ENCODE measurements at regions not wholly inside any gene's neighbourhood (a gene's known extent, or its start where the extent isn't known, plus 50 kb on each side); places are given as distances from the start of the nearest gene placed in this dataset.

- DNase-seq: peak; percentile 56 to 67
Measured at GRCh38 chr13:50512474-50513299, 330.8 kb downstream of the DLEU7 start.

GRCh38 chr13:50513300-50513877 lies 330.1 kb downstream of the DLEU7 start:
- no peak for DNase-seq

- no peak for DNase-seq
Measured at GRCh38 chr13:50514249-50514648, 329.2 kb downstream of the DLEU7 start.

DNA sequence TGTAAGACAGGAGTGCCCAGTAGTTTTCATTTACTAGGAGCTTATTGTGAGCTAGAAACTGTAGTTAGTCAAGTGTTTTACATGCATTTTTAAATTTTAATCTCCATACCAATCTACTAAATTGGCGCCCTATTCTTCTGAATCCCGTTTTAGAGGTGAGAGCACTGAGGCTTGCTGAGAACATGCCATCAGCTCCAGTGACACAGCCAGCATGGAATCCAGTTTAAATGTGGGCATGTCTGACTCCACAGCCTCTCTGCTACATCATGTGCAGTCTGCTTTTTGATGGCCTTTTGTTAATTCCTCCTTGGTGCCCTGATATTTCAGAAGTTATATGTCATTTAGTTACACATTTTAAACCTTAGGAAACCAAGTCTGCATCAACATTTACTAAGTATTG lies 325.4 kb downstream of the DLEU7 start:
- no peak for DNase-seq

- DNase-seq: no peak
Measured at GRCh38 chr13:50518781-50519201, 324.7 kb downstream of the DLEU7 start.

DNA sequence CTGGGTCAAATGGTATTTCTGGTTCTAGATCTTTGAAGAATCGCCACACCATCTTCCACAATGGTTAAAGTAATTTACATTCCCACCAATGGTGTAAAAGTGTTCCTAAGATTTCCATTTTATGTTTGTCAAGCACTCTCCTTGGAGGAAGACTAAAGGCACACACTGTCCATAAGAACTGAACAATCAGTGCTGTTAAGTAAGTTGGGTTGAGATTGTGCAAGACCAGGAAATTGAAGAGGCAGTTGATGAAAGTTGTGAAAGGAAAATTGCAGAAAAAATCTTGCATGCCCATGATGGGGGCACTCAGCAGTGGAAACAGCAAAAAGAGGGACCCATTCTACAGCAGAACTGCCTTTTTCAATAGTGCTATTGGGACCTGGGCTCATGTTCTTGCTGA lies 323.6 kb downstream of the DLEU7 start:
- DNase-seq: no peak

GRCh38 chr13:50521006-50521830 lies 322.3 kb downstream of the DLEU7 start:
- DNase-seq: no peak

GRCh38 chr13:50521831-50522149 lies 321.7 kb downstream of the DLEU7 start:
- no peak for DNase-seq

DNA sequence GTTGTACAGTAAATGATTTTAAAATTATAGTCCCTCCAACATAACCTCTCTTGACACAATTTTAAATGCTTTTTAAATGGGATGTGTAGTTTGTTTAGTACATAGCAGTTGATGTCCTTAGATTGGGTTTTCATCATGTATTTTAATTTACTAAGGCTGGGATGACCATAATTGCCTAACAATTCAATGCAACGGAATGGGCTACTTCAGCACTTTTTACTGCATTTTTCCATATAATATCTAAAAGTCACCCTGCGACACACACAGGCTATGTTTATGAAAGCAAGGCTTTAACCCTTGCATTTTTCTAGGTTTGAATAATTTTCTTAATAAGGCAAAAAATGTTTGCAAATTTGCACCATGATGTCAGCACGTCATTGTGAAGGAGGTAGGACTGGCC lies 321.0 kb downstream of the DLEU7 start:
- no peak for DNase-seq

DNA sequence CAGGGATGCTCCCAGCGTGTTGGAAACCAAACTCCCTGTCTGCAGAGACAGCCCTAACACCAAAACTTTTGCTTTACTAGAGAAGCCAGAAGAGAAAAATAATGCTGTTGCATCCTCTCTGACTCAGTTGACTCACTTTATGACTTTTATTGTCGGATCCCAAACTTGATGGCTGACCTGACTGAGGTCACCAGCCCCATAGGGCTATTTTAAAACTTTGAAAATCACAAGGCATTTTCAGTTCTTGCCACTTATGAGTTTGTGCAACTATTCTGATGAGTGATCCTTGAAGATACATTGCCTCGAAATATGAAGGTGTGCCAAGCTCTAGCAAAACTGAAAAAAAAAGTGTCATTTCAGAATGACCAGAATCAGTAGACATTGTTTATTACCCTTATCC lies 320.2 kb downstream of the DLEU7 start:
- no peak for DNase-seq

DNA sequence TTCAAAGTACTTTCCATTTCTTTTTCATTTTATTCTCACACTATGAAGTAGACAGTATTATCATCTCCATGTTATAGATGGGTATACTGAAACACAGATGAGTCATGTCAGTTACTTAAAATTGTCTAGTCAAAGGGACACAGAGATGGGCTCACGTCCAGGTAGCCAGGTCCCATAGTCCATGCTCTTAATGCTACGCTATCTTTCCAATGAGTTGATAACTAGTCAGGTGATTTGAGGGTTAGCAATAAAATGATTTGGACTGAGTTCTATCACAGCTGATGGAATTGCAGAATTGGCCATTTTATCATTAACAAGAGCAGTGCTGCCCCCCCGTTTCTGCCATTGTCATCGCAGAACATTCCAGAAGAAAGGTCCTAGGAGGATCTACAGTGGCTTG lies 318.9 kb downstream of the DLEU7 start:
- no peak for DNase-seq

GRCh38 chr13:50526661-50527071 lies 316.8 kb downstream of the DLEU7 start:
- no peak for DNase-seq

DNA sequence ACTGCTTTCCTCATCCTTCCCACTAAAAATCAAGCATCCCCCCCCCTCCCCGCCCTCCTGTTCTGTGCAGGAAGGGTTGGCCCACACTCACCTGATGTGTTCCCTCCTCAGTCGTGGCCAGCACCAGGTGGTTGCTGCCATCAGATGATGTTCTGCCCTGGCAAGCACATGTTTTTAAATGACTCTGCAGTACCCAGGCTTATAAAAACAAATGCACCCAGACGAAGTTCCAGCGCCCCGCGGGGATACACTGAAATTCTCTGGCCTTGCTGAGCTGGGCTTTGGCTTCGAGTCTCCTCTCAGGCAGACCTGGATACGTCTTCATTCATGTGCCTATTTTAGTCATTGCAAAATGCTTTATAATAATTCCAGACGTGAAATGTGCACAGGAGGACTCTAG lies 316.3 kb downstream of the DLEU7 start:
- DNase-seq: no peak

GRCh38 chr13:50527612-50528509 lies 315.6 kb downstream of the DLEU7 start:
- DNase-seq: no peak

DNA sequence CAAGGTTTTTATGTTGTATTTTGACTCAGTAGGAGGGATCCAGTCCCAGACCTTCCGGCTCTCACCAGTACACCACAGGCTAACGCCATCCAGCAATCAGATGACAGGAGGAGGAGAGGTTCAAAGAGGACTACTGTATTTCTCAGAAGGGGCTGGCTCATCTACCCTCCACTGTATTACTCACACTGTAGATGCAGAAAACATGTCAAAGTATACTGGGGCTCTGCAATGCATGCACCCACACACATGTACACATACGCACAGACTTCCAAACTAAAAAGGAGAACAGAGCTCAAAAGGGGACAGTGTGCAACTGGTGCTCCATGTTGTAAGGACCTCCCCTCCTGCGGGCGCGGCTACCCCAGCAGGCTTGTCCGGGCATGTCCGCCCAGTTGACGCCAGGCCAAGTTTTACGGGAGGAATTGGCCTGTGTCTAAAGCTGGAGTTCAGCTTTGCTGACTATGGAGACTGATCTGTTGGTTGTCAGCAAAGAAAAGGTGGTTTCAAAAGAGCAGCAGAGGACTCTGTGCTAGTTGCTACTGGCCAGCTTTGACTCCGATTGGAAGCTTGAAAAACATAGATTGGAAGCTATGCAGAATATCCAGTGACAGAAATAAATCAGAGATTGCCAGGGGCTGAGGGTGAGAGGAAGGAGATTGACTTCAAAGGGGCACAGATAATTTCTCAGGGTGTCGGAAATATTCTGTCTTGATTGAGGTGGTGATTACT lies 314.2 kb downstream of the DLEU7 start:
- DNase-seq: no peak

DNA sequence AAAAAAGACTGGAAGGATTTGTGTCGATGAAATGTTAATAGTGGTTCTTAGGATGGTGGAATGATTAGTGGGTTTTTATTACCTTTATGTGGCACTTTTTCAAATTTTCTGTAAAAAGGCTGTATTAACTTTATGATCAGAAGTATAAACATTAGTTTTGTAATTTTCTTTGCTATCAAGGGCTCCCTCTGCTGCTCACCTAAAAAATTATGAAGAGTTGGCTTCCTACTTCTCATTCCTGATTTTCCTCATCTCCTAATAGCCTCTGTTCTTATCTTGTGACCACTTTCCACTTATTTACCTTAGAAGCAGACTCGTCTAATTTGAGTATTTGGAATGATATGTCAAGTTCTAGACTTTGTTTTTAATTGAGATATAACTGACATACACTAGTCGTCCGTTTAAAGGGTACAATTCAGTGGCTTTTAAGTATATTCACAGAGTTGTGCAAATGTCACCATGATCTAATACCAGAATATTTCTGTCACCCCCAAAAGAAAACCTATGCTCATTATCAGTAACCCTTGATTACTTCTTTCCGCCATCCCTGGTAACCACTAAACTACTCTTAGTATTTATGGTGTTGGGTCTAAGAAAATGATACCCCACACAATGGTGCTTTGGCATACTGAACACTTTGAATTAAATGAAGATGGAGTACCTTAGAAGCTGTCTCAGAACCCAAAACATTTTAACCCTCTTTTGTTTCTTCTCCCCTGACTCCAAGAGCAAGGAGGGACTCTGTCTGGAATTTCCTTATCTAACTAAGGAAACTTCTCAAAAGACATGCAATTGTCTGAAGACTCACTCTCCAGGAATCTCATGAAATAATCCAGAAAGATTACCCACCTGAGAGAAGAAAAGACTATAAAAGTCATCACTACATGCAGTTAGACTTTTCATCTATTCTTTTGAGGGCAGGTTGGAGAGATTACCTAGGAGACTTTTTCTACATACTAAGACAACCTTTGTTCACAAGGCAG lies 311.3 kb downstream of the DLEU7 start:
- peak; percentile 22 to 72 for DNase-seq

DNA sequence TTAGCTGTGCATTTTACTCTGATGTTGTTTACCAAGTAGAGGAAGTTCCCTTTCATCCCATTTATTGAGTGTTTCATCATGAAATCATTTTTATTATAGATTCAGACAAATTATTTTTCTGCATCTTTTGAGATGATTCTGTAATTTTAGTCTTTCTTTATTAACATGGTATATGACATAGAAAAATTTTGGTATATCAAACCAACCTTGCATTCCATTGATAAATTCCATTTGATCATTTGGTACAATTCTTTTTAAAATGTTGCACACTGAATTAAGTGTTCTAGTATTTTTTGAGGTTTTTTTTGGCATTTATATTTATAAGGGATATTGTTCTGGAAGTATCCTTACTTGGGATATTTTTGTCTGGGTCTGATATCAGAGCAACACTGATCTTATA lies 308.4 kb downstream of the DLEU7 start:
- DNase-seq: no peak

GRCh38 chr13:50537029-50537428 lies 306.5 kb downstream of the DLEU7 start:
- DNase-seq: no peak

DNA sequence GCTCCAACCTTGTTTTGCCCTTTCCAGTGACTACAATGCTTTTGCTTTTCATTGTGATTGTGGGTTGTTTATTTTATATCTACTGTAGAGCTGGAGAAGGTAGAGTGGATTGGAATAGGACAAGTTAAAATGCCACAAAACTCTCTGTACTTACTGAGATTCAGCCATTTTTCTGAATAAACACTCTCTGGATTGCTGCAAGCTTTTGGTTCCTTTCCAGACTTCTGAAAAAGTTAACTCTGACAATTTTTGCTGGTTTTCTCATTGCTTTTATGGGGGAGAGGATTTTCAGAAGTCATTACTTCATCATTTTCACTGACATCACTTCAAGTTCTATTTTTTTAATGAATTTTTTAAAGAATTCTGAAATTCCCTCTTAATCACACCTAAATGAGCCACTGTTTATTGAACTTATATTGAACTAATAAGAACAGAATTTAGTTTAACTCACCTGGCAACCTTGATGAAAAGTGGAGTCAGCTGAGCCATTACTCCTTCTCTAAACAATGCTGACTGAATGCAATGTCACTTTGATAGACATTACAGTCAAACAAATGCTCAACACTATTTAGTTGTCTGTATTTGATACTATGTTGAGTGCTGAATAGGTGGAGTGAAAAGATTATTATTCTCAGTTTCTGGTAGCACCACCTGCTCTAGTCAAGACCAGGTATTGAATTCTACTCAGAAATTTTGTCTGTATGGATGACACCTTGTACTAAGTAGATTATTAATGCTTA lies 303.5 kb downstream of the DLEU7 start:
- DNase-seq: no peak

GRCh38 chr13:50543141-50543540 lies 300.4 kb downstream of the DLEU7 start:
- DNase-seq: no peak
